ENCODE measurements at regions not wholly inside any gene's neighbourhood (a gene's known extent, or its start where the extent isn't known, plus 50 kb on each side); places are given as distances from the start of the nearest gene placed in this dataset.

DNA sequence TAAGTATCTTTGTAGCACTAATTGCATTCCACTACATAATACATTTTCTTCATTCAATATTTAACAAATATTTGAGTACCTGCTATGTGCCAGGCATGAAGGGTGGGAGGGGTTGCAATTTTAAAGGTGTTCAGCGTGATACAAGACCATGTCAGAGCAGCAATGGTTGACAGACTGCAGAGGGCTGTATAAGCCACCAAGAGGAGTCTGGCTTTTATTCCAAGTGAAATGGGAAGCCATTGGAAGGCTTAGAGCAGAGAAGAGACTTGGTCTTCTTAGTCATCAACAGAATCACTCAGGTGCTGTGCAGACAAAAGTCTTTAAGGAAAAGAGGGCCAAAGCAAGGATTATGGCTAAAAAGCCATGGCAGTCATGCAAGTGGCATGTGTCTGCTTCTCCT, 360.8 kb upstream of the ARID1B start:
- DNase-seq (ENCODE audit: low read depth in 2 of 2): no peak

DNA sequence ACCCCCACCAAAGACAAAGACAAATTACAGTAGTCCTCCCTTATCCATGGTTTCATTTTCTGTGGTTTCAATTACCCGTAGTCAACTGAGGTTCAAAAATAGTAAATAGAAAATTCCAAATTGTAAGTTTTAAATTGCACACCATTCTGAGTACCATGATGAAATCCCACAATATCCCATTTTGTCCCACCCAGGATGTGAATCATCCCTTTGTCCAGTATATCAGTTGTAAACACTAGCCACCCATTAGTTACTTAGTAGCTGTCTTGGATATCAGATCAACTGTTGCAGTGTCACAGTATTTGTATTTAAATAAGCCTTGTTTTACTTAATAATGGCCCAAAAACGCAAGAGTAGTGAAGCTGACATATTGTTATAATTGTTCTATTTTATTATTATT, 364.0 kb upstream of the ARID1B start:
- DNase-seq (ENCODE audit: low read depth in 2 of 2): no peak

DNA sequence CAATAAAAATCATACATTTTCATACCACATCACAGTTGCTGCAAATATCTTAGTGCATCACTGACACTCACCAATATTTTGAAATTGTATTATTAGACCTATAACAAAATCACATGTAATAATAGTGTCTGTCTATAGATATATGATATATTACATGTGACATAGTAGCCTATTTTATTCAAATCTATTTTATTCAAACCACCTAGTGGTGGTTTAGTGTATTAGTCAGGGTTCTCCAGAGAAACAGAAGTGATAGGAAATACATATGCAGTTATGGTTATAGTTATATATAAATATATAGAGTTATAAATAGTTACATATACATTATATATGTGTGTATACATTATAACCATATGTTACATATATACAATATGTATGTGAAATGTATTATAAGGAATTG, 366.5 kb upstream of the ARID1B start:
- no peak for DNase-seq (ENCODE audit: low read depth in 2 of 2)

DNA sequence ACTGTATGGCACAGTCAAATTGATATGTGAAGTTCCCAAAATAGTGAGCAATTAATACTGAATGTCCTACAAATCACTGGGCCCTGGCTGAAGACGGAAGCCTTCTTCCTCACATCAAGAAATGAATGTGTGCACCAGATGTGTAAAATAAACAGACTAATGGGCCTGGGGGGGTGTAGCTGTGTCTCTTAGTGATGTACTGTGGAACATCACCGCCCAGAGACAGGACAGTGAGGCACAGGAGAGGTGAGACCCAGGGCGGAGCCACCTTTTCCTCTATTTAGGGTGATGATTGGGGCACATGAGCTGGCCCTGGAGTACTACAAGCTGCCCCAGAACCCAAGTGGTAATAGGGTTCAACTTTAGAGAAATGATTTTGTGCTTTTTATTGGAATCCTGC, 368.5 kb upstream of the ARID1B start:
- DNase-seq (ENCODE audit: low read depth in 2 of 2): no peak

DNA sequence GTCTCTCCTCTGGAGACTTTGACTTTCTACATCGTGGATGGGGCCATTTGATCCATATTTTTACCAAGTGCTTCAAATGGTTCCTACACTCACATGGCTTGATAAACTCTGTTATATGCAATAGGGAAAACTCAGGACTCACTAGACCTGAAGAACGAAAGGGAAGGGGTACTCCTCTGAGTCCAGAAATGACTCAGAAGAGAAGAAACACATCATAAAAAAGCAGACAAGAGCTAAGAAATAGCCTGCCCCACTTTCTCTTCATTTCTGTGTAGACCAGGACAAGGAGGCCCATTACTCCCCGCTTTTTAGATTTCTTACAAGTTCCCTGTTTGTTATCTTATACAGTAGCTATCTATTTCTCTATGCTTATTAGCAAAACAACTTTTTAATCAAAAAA, 369.8 kb upstream of the ARID1B start:
- no peak for DNase-seq (ENCODE audit: low read depth in 2 of 2)

DNA sequence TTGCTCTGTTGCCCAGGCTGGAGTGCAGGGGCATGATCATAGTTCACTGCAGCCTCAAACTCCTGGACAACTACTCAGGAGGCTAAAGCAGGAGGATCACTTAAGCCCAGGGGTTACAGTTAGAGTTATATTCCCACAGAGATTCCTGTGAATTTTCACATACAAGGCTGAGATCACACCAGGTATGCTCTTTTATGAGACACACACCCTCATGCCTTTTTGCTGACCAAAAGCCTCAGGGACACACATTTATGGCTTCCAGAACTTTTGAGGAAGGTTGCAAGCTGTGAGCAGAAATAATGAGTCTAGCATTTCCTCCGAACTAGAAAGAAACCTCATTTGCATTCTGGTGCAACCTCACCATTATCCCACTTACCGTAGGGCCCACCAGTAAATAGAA, 370.5 kb upstream of the ARID1B start:
- no peak for DNase-seq (ENCODE audit: low read depth in 2 of 2)

DNA sequence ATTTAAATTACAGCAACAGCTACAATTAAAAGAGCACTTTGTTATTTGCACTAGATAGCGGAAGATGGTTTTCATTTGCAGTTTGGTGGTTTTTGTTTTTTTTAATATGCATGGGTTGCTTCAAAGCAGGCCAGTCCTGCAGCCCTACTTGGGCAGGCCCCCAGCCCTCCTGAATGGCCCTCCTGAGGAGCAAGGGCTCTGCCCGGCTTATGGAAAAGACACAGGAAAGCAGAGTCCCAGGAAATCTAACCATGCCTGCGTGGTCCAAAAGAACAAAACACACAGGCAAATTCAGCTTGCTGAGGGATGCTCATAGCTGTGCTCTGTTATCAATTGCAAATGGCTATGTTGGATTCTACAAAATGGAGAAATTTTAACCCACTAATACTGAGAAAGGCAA, 371.1 kb upstream of the ARID1B start:
- no peak for DNase-seq (ENCODE audit: low read depth in 2 of 2)

DNA sequence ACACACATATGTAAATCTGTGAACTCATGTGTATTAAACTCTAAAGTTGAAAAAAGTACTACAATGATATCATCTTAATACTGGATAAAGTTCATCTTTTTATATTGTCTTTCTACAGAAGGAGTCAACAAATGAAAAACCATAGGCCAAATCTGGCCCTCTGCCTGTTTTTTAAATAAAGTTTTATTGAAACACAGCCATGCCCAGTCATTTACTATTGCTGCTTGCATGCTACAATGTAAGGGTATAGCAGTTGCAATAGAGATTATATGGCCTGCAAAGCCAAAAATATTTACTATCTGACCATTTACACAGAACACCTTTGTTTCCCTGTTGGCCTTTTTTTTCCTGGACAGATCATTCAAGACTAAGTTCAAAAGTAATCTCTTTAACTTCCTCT, 374.6 kb upstream of the ARID1B start:
- no peak for DNase-seq (ENCODE audit: low read depth in 2 of 2)

DNA sequence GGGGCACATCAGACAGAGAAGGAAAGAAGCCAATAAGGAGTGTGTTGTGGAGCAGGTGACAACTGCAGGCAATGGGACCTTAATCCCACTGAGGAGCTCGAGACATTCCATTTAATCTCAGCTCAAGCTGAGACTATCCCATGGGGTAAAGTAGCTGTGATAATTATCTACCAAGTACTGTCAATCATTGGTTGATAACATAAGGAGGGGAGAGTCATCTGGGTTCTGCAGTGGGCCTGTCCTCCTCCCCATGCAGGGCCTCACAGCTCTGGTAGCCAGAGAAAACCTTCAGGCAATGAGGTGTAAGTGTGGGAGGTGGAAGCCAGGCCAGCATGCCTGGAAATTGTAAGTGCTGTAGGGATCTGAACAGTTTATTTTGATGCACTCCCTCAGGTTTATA, 375.0 kb upstream of the ARID1B start:
- DNase-seq (ENCODE audit: low read depth in 2 of 2): no peak

DNA sequence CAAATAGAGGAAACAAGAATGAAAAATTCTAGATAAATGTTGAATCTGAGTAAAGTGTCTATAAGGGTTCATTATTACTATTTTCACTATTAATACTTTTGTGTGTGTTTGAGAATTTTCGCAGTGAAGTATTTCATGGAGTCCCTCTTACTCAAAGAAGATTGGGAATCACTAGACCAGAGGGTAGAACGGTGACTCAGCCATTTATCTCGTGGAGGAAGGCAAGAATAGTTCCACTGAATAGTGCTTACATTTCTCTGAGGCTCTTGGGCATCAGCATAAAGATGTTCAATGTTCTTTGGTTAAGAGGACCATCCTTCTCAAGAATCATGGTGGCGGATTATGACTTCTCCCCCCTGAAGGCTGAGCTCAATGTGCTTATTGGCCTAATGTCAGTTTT, 376.7 kb upstream of the ARID1B start:
- DNase-seq (ENCODE audit: low read depth in 2 of 2): no peak

DNA sequence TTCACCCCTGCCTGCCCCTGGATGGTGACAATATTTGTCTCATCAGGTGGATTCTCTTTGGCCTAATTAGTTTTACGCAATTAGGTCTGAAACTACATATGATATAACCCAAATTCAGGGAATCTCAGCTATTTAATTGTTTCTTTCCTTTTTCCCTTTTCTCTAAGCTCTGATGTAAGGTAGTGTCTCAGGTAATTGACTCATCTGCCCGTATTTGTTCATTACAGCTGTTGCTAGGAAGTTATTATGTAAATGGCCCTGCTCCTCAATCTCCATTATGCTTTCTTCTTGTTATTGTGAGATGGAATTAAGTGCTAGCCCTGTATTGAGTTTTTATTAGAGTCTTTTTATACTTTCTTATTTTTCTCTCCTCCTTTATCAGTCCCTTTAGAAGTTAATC, 378.2 kb upstream of the ARID1B start:
- DNase-seq (ENCODE audit: low read depth in 2 of 2): no peak

DNA sequence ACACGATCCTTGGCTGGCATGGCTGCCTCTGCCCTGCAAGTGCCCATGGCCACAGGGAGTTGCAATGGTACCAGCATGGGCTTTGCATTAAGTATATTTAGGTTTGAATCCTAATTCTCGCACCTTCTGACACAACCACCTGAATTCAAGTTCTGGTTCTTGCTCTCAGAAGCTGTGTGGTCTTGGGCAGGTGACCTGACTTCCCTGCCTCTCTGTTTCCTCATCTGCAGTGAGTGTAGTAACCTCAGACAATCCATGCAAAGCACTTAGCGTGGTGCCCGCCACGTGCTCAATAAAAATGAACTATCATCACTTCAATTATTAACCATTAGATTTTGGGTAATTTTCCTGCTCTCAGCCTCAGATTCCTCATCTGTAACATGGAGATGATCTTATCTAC, 378.8 kb upstream of the ARID1B start:
- no peak for DNase-seq (ENCODE audit: low read depth in 2 of 2)

DNA sequence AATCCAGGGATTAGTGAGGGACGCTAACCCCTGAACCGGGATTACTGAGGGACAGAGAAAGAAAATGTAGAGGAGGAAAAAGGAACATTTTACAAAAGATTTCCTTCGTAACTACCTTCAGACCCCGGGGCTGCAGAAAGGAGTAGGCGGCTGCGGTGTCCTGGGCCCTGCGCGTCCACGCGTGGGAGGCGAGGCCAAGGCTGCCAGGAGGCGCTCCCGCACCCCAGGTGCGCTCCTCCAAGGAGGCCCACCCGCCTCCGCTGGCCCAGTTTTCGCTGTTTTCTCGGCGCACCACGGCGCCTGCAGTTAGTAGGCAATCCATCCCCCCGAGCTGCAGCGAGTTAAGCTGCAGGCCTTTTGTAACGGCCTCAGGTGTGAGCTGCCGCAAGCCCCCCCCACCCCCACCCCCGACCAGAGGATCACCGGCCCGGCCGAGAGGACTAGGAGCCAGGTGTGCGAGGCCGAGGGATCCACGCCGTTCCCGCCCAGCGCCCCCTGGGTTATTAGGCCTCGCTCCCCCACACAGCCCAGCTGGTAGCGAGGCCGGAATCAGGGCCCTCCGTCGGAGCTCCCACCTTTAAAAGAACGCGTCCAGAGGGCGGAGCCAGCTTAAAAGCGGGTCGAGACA, 380.3 kb upstream of the ARID1B start:
- no peak for DNase-seq (ENCODE audit: low read depth in 2 of 2)

DNA sequence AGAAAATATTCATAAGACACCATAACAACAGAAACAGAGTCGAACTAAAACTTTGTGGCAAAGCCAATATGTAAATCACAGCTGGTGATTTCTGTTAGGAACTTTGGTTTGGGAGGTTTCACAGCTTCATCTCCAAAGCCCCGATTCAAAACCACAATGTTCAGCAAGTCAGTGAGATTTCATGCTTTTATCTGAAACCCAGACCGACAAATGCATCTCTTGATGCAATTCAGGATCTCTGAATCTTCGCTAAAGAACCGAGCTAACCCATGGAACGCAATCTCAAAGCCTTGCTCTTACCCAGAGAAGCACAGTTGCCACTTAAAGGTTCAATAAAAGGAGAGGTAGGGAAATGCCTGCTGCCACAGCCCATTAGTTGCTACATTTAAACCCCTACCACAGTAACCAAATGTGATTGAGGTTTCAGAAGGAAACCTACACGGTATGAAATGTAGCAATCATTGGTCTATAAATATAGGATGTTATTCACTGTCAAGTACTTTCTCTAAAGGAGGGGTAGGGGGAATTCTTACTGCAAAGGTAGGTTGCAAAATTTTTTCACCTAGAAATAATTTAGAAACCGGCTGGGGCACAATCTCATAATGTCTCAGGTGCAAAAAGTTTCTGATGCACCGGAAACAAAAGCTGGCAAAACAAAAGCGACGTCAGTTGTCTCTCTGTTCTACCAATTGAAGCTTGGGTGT, 381.0 kb upstream of the ARID1B start:
- DNase-seq (ENCODE audit: low read depth in 2 of 2): no peak

DNA sequence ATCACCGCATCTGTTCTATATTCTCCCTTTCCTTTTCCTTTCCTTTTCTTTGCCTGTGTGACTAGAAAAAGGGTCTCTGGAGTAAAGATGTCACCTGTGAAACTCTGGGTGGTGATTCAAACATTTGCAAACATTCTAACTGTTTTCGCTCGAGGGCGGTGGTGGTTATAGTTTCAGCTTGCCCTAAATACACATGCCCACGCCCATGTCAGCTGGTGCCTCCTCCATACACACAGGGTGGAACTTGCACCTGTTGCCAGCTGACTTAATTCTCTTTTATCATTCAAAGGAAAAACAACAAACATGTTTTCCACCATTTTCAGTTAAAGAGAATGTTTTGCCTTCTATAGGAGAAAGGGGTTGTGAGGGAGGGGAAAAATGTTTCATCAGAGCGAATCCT, 381.9 kb upstream of the ARID1B start:
- DNase-seq (ENCODE audit: low read depth in 2 of 2): no peak

DNA sequence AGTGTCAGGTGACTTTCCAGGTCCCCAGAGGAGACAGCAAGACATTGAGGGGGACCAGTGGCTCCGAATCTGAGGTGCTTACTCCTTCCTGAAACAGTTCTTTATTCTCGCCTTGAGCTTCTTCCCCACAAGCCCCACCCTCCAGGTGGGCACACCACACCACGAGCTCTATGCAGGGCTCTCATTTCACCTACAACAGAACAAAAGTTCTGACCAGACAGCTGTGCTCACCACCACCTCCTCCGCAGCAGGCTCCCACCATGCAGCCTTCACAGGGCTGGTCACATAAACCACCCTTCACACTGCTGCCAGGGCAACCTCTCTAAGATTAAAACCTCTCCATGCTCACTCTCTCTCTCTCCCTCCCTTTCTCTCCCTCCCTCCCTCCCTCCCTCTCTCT, 384.5 kb upstream of the ARID1B start:
- no peak for DNase-seq (ENCODE audit: low read depth in 2 of 2)

DNA sequence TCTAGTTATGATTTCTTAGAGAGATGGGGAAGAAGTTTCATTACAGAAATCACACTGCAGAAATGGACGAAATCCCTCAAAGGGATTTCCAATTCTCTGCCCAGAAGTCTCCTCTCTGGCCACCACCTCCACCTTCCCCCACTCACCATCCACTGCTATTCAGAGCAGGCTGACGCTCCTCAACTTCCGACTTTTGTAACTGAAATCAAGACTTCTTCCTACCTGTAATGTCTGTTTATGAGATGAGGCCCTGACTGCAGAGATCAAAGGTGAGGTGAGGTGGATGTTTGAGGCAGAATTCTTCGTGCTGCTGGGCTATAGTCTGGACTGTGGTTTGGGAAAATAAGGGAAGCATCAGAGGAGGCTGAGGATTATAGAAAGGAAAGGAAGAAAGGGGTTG, 385.2 kb upstream of the ARID1B start:
- DNase-seq (ENCODE audit: low read depth in 2 of 2): no peak

DNA sequence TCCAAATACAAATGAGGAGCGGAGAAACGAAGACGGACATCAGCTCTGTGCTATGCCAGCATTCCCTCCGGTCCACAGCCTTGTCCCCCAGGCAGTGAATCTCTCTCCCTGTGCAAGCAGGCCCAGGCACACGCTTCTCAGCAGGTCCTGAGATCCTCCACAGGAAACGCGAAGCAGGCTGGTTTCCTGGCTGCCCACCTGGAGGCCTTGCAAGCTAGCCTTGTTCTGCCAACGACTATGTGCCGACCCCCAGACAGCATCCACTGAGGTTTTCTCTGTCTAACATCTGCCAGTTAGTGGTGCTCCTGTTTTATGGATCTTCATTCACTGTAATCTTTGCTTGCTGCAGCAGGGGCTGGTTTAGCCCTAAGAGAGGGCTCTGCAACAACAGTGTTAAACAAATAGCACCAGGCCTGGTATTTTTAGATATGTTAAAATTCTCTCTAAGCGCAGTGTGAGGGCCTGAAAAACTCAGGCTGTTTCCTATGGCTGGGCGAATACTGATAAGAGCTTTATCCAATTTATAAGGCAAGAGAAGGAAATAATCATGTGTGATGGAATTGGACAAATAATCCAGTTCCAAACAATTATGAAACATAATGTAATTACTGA, 386.0 kb upstream of the ARID1B start:
- DNase-seq (ENCODE audit: low read depth in 2 of 2): no peak

DNA sequence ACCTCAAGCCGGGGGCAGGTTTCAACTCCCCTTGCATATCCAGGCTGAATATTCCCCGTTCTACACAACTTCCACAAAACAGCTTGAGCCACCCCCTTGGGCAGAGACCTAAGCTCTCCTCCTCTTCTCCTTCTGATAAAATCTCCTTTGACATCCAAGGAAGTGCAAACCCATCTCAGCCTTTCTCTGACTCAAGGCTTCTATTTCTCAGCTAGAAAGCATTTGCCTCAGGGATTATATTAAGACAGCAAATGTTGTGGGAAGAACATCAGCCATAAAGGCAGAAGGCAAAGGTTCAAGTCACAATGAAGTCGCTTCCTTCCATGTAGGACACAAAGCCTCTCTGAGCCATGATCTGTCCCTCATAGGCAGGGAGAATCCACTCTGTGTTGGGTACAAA, 386.6 kb upstream of the ARID1B start:
- DNase-seq (ENCODE audit: low read depth in 2 of 2): no peak

DNA sequence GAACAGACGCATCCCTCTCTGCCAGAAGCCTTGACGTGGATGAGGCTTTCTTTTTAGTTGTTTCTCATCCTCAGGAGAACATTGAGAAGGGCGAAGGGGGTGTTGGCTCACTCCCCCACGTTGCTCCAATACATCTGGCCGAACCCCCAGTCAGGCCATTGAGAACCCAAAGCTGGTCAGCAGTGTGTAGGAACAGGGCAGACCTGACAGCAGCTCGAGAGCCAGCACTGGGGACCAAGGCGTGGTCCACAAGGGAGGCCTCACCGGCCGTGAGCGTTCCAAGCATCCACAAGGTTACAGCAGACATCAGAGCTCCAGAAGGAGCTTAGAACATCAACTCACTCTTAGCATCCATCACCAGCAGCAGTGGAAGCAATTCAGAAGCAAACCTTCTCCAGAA, 387.9 kb upstream of the ARID1B start:
- no peak for DNase-seq (ENCODE audit: low read depth in 2 of 2)

DNA sequence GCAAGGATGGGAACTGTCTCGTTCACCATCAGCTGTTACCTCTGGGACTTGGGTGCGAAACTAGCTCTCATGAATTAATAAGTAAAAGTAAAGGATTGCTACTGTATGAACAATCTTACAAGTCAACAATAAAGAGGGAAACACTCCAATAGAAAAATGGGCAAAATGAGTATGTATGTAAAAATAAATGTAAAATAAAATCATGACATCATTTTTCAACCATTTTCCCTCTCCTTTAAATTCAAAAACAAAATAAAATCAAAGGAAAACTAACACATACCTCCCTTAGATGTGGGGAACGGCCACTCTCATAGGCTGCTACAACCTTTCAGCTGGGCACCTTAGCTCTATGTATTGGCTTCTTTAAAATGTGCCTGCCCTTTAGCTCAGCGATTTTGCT, 389.7 kb upstream of the ARID1B start:
- DNase-seq (ENCODE audit: low read depth in 2 of 2): no peak

DNA sequence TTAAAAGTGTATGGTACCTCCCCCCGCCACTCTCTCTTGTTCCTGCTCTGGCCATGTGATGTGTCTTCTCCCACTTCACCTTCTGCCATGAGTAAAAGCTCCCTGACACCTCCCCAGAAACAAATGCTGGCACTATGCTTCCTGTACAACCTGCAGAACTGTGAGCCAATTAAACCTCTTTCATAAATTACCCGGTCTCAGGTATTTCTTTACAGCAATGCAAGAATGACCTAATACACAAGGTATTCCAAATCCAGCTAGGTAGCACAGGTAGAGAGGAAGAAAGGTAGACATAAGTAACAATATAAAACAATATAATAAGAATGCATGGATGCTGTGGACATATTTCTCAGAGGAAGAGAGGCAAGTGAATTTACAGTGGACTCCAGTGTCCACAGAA, 394.1 kb upstream of the ARID1B start:
- DNase-seq (ENCODE audit: low read depth in 2 of 2): no peak

DNA sequence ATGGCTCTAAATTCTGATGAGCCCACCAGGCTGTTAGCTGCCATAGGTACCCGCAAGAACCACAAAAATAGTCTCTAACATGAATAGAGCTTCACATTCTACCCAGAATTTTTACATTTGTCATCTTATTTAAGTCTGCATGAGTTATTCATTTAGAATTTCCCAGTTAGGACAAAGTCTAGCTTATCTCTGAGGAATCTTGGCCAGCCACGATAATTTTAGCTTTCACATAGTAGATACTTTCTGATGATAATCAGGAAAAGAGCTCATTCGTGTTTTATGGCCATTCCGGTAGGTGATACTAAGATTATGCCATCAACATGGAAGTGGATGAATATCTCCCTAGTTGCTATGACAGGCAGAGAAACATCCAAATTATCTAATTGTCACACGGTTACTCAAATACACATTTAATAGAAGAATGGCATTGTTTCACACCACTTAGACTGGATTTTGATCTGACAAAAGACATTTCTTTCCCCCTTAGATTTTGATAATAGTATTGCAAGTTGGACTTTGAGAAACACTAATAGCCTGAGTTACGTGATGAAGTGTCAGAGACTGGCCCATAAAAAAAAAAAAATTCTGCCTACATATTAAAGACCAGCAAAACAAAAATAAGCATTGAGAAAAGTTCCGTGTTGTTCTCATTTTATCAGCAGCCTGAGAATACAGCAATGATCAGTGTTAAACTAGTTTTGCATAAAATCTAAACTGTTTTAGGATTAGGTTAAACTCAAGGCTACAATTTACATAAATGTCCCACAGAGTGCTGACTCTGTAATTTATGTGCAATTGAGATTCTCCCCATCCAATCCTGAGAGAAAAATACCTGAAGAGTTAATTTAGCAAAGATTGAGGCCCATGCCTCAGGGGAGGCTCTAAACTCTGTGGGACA, 397.5 kb upstream of the ARID1B start:
- no peak for DNase-seq (ENCODE audit: low read depth in 2 of 2)
